ENCODE measurements at regions not wholly inside any gene's neighbourhood (a gene's known extent, or its start where the extent isn't known, plus 50 kb on each side); places are given as distances from the start of the nearest gene placed in this dataset.

- DNase-seq (ENCODE audit: low read depth) = no peak
These were observed 57.7 kb downstream of the LRRC30 start for GRCh38 chr18:7288544-7288943.

- no peak for DNase-seq (ENCODE audit: low read depth)
These were observed 59.2 kb downstream of the LRRC30 start for GRCh38 chr18:7290077-7290476.

- no peak for DNase-seq (ENCODE audit: low read depth)
These were observed 60.2 kb downstream of the LRRC30 start for GRCh38 chr18:7291046-7291445.

- no peak for DNase-seq (ENCODE audit: low read depth)
These were observed 67.3 kb downstream of the LRRC30 start for GRCh38 chr18:7298149-7298548.

GRCh38 chr18:7301094-7301493 is 70.2 kb downstream of the LRRC30 start:
- no peak for DNase-seq (ENCODE audit: low read depth)

- DNase-seq (ENCODE audit: low read depth) = no peak
These were observed 72.6 kb downstream of the LRRC30 start for GRCh38 chr18:7303316-7304060.

- DNase-seq (ENCODE audit: low read depth) = no peak
These were observed 73.1 kb downstream of the LRRC30 start for GRCh38 chr18:7304061-7304370.

GRCh38 chr18:7305416-7305815 is 74.5 kb downstream of the LRRC30 start:
- no peak for DNase-seq (ENCODE audit: low read depth)

- DNase-seq (ENCODE audit: low read depth) = no peak
These were observed 76.1 kb downstream of the LRRC30 start for GRCh38 chr18:7307030-7307429.

- DNase-seq (ENCODE audit: low read depth) = no peak
These were observed 76.6 kb downstream of the LRRC30 start for GRCh38 chr18:7307526-7307925.

- DNase-seq (ENCODE audit: low read depth) = no peak
These were observed 86.9 kb downstream of the LRRC30 start for GRCh38 chr18:7317804-7318231.

GRCh38 chr18:7319161-7319560 is 88.3 kb downstream of the LRRC30 start:
- DNase-seq (ENCODE audit: low read depth) = no peak

- no peak for DNase-seq (ENCODE audit: low read depth)
These were observed 90.9 kb downstream of the LRRC30 start for GRCh38 chr18:7321831-7322230.

GRCh38 chr18:7322817-7323485 is 92.1 kb downstream of the LRRC30 start:
- DNase-seq (ENCODE audit: low read depth) = no peak

- DNase-seq (ENCODE audit: low read depth) = no peak
These were observed 94.2 kb downstream of the LRRC30 start for GRCh38 chr18:7325126-7325430.

- DNase-seq (ENCODE audit: low read depth) = no peak
These were observed 98.1 kb downstream of the LRRC30 start for GRCh38 chr18:7329016-7329415.

GRCh38 chr18:7332452-7332851 is 101.6 kb downstream of the LRRC30 start:
- no peak for DNase-seq (ENCODE audit: low read depth)

- no peak for DNase-seq (ENCODE audit: low read depth)
These were observed 102.2 kb downstream of the LRRC30 start for GRCh38 chr18:7333025-7333562.

GRCh38 chr18:7334973-7335568 is 104.2 kb downstream of the LRRC30 start:
- no peak for DNase-seq (ENCODE audit: low read depth)

- no peak for DNase-seq (ENCODE audit: low read depth)
These were observed 105.7 kb downstream of the LRRC30 start for GRCh38 chr18:7336623-7337022.

GRCh38 chr18:7338846-7339245 is 108.0 kb downstream of the LRRC30 start:
- no peak for DNase-seq (ENCODE audit: low read depth)

- no peak for DNase-seq (ENCODE audit: low read depth)
These were observed 110.9 kb downstream of the LRRC30 start for GRCh38 chr18:7341581-7342337.

Data from stromal cell of bone marrow (primary cell).